ENCODE measurements at regions not wholly inside any gene's neighbourhood (a gene's known extent, or its start where the extent isn't known, plus 50 kb on each side); places are given as distances from the start of the nearest gene placed in this dataset.

DNA sequence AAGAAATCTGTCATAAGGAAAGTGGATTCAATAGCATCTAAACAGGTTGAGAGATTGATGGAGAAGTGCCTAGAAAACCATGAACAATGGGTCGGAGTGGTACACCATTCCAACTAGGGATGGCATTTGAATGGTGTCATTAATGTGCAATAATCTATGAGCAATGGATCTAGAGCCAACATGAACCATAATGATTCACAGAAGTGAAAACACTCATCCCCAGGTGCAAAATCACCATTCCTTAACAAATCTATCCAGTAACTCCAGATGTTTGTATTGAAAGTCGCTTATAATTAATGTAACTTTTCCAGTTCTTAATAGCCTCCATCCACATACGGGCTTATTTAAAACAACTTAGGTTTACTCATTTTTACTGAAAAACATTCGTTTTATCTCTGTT, 201.3 kb upstream of the ADGRL4 start (continued):
- TF ChIP-seq CEBPB (IDR thresholded peaks at IDR 0.05; ENCODE audit: low read depth, low read length), result no peak

DNA sequence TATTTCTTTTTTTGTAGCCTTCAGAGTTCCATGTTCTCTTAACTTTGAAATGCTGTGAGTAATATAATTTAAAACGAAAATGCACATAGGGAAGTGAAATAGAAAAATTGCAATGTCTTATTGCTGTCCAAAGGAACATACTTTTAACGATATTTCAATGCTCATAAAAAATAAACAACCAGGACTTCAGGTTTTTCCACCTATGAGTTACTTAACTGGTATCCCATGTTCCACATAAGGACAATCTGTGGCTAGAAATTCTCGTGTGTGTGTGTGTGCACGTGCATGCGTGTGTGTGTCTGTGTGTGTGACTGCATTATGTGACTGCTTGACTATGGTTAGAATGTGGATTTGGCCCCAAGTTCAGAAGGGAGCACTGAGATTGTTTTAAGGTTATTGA, 200.8 kb upstream of the ADGRL4 start:
- H4K91ac ChIP-seq (replicated peaks; ENCODE audit: insufficient read length, low read length), result no peak overlapping the region
- no peak overlapping the region for H3K4ac ChIP-seq (replicated peaks; ENCODE audit: insufficient read length, low read depth, low read length)
- H3K9me3 ChIP-seq (ENCODE audit: insufficient read depth in 2 of 2, low read depth in 1 of 2, low read length in 1 of 2), result no peaks in the 10 kb centered on the region
- ChIA-PET CTCF (ENCODE audit: partially characterized antibody) (no interaction called here), POLR2A (ENCODE audit: partially characterized antibody) (no interaction called here)
- H4K5ac ChIP-seq (ENCODE audit: insufficient read length, low read depth, low read length), result no peak overlapping the region
- no peaks in the 10 kb centered on the region for H3K79me2 ChIP-seq (ENCODE audit: control insufficient read depth in 1 of 2, insufficient read depth in 2 of 2, low read length in 2 of 2)
- no peak overlapping the region for H4K8ac ChIP-seq (ENCODE audit: extremely low read depth, insufficient read depth, low read length)
- H3K36me3 ChIP-seq (ENCODE audit: control insufficient read depth in 2 of 4, insufficient read depth in 4 of 4, low read length in 3 of 4), result no peaks in the 10 kb centered on the region
- no peak overlapping the region for H2BK5ac ChIP-seq (ENCODE audit: low read depth, low read length)
- H4K20me1 ChIP-seq (replicated peaks in 1 of 2; ENCODE audit: control insufficient read depth in 1 of 2, insufficient read depth in 2 of 2, low read length in 2 of 2), result no peaks in the 10 kb centered on the region
- H3K56ac ChIP-seq (replicated peaks; ENCODE audit: insufficient read length, low read depth, low read length), result no peak overlapping the region
- H2BK20ac ChIP-seq (ENCODE audit: low read length), result no peak overlapping the region
- no peak overlapping the region for H2BK12ac ChIP-seq (ENCODE audit: low read depth, low read length)
- 97% methylated on average over 5 of the region's 5 CpGs; no CpG with 5 or more reads in 1 of the 2 experiments for WGBS, 2 experiments (ENCODE audit: extremely low coverage in 1 of 2, insufficient coverage in 1 of 2, insufficient read length in 1 of 2, insufficient replicate concordance in 2 of 2, low coverage in 1 of 2, low lambda C conversion rate in 2 of 2, missing lambda C conversion rate in 1 of 2)
- H3K14ac ChIP-seq (ENCODE audit: insufficient read length), result no peak overlapping the region
- H2BK15ac ChIP-seq (ENCODE audit: low read length), result no peak overlapping the region
- no peak overlapping the region for H2AFZ ChIP-seq (ENCODE audit: low read length)
- no peak overlapping the region for H2AK5ac ChIP-seq (ENCODE audit: low read depth, low read length)
- H3K23ac ChIP-seq (ENCODE audit: insufficient read length), result no peak overlapping the region
- no peaks in the 10 kb centered on the region for H3K23me2 ChIP-seq (ENCODE audit: low read depth, low read length)
- no peak overlapping the region for H3K4me2 ChIP-seq (ENCODE audit: insufficient read depth in 1 of 2, low read depth in 2 of 2, low read length in 2 of 2)
- no peak overlapping the region for H3K4me3 ChIP-seq (ENCODE audit: extremely low read depth in 1 of 4, insufficient read depth in 2 of 4, low read depth in 3 of 4, low read length in 4 of 4)
- no peak overlapping the region for H3K18ac ChIP-seq (ENCODE audit: extremely low read depth, low read length)
- no peak for FAIRE-seq
- no peaks in the 10 kb centered on the region for H3K4me1 ChIP-seq (replicated peaks in 1 of 4; ENCODE audit: control insufficient read depth in 3 of 4, insufficient read depth in 4 of 4, low read length in 3 of 4)
- H3K9ac ChIP-seq (replicated peaks in 1 of 4; ENCODE audit: extremely low read depth in 1 of 4, low read depth in 3 of 4, low read length in 3 of 4), result no peak overlapping the region
- DNase-seq (ENCODE audit: low read depth in 1 of 2, low spot score in 2 of 2), result no peak
- H3K27ac ChIP-seq (ENCODE audit: low read depth, low read length), result no peak overlapping the region
- no peak overlapping the region for H2BK120ac ChIP-seq (replicated peaks; ENCODE audit: low read depth, low read length)
- no peaks in the 10 kb centered on the region for H3K79me1 ChIP-seq (ENCODE audit: low read depth, low read length)
- no peaks in the 10 kb centered on the region for H3K27me3 ChIP-seq (replicated peaks in 1 of 4; ENCODE audit: control insufficient read depth in 3 of 4, extremely low read depth in 1 of 4, insufficient read depth in 3 of 4, low read length in 3 of 4)
- TF ChIP-seq, protein P1, sequence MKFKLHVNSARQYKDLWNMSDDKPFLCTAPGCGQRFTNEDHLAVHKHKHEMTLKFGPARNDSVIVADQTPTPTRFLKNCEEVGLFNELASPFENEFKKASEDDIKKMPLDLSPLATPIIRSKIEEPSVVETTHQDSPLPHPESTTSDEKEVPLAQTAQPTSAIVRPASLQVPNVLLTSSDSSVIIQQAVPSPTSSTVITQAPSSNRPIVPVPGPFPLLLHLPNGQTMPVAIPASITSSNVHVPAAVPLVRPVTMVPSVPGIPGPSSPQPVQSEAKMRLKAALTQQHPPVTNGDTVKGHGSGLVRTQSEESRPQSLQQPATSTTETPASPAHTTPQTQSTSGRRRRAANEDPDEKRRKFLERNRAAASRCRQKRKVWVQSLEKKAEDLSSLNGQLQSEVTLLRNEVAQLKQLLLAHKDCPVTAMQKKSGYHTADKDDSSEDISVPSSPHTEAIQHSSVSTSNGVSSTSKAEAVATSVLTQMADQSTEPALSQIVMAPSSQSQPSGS (IDR thresholded peaks at IDR 0.05; ENCODE audit: low read length), result no peak
- TF ChIP-seq SAP30 (IDR thresholded peaks at IDR 0.05; ENCODE audit: insufficient read depth, insufficient replicate concordance, low read length) (no peak), EP300 (IDR thresholded peaks at IDR 0.05; ENCODE audit: borderline replicate concordance in 1 of 2, low read depth in 2 of 2, low read length in 2 of 2) (no peak), RBBP5 (IDR thresholded peaks at IDR 0.05; ENCODE audit: borderline replicate concordance, low read depth, low read length) (no peak), POU5F1 (IDR thresholded peaks at IDR 0.05; ENCODE audit: low read depth, low read length) (no peak), SRF (IDR thresholded peaks at IDR 0.05; ENCODE audit: low read depth, low read length) (no peak), KDM5A (IDR thresholded peaks at IDR 0.05; ENCODE audit: low read length) (no peak), FOSL1 (IDR thresholded peaks at IDR 0.05; ENCODE audit: insufficient read depth, low read depth, low read length) (no peak), NRF1 (IDR thresholded peaks at IDR 0.05; ENCODE audit: low read depth, low read length) (no peak)
- TF ChIP-seq, protein P2, sequence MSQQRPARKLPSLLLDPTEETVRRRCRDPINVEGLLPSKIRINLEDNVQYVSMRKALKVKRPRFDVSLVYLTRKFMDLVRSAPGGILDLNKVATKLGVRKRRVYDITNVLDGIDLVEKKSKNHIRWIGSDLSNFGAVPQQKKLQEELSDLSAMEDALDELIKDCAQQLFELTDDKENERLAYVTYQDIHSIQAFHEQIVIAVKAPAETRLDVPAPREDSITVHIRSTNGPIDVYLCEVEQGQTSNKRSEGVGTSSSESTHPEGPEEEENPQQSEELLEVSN (IDR thresholded peaks at IDR 0.05), result no peak

Measured in H1 (cell line).